ENCODE measurements at regions not wholly inside any gene's neighbourhood (a gene's known extent, or its start where the extent isn't known, plus 50 kb on each side); places are given as distances from the start of the nearest gene placed in this dataset.

DNA sequence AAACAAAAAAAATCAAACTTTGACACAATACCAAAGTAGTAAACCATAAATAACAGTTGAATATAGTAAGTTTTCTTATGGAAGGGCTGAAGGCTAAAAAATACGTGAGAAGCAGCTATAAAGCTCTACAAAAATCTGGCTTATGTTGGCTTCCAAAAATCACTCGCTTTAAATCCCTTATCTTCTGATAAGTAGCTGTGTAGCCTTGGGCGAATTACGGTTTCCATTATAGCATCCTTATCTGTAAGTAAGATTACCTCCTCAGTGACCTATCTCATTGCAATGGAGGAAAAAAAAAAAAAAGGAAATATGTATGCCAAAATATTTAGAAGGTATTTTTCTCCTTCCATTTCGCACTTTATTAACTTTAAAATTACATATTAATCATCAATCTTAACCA, 348.6 kb downstream of the PLOD2 start:
- TF ChIP-seq, protein P1, sequence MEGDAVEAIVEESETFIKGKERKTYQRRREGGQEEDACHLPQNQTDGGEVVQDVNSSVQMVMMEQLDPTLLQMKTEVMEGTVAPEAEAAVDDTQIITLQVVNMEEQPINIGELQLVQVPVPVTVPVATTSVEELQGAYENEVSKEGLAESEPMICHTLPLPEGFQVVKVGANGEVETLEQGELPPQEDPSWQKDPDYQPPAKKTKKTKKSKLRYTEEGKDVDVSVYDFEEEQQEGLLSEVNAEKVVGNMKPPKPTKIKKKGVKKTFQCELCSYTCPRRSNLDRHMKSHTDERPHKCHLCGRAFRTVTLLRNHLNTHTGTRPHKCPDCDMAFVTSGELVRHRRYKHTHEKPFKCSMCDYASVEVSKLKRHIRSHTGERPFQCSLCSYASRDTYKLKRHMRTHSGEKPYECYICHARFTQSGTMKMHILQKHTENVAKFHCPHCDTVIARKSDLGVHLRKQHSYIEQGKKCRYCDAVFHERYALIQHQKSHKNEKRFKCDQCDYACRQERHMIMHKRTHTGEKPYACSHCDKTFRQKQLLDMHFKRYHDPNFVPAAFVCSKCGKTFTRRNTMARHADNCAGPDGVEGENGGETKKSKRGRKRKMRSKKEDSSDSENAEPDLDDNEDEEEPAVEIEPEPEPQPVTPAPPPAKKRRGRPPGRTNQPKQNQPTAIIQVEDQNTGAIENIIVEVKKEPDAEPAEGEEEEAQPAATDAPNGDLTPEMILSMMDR (conservative IDR thresholded peaks at IDR 0.05) = no peak
- TF ChIP-seq EZH2 (IDR thresholded peaks at IDR 0.05; ENCODE audit: low read depth) = no peak

All from PC-9 (cell line).